Thoracic aorta (tissue), 2 donors: ENCODE measurements at regions not wholly inside any gene's neighbourhood (a gene's known extent, or its start where the extent isn't known, plus 50 kb on each side); places are given as distances from the start of the nearest gene placed in this dataset.

ENCODE experiments used
- ATAC-seq: fragments of 150-250 bp; one replicate; pipeline ENCODE4 v1.8.0; 2017; ENCODE audit warnings: low read depth; ENCODE audit not compliant: insufficient number of reproducible peaks, low FRiP score
- DNase-seq: peaks from one replicate; pipeline ENCODE4 v3.0.0-alpha.2; 2020; ENCODE audit warnings: low spot score
- H3K27ac ChIP-seq, 2 donors: fragments of 200-600 bp; sonication (generic); 1 replicate in 1 of 2; 2 replicates in 1 of 2; pipeline ENCODE4 v1.5.1; 2016; ENCODE audit warnings: mild to moderate bottlenecking in 2 of 2, moderate library complexity in 2 of 2
- H3K27me3 ChIP-seq: fragments of 200-600 bp; sonication (generic); replicated peaks from 2 replicates; pipeline ENCODE4 v1.6.0; 2016; ENCODE audit warnings: mild to moderate bottlenecking; ENCODE audit not compliant: insufficient read depth
- H3K36me3 ChIP-seq: fragments of 200-600 bp; sonication (generic); one replicate; pipeline ENCODE4 v1.5.1; 2016
- H3K4me1 ChIP-seq, 2 donors: fragments of 200-600 bp; sonication (generic); 1 replicate in 1 of 2; 2 replicates in 1 of 2; pipeline versions ENCODE4 v1.5.1 to v1.6.0; 2016; ENCODE audit warnings: low read depth in 2 of 2, mild to moderate bottlenecking in 1 of 2; ENCODE audit not compliant: control insufficient read depth in 1 of 2
- H3K4me3 ChIP-seq: fragments of 200-600 bp; sonication (generic); 2 replicates; pipeline ENCODE4 v1.5.1; 2016; ENCODE audit warnings: mild to moderate bottlenecking
- H3K9me3 ChIP-seq: fragments of 200-600 bp; sonication (generic); 2 replicates; pipeline ENCODE4 v1.5.1; 2016
- TF ChIP-seq, protein P1 (sequence below): fragments of 200-600 bp; sonication (generic); IDR thresholded peaks from one replicate; pipeline ENCODE4 v1.5.1; 2019; ENCODE audit warnings: antibody characterized with exemption

DNA sequence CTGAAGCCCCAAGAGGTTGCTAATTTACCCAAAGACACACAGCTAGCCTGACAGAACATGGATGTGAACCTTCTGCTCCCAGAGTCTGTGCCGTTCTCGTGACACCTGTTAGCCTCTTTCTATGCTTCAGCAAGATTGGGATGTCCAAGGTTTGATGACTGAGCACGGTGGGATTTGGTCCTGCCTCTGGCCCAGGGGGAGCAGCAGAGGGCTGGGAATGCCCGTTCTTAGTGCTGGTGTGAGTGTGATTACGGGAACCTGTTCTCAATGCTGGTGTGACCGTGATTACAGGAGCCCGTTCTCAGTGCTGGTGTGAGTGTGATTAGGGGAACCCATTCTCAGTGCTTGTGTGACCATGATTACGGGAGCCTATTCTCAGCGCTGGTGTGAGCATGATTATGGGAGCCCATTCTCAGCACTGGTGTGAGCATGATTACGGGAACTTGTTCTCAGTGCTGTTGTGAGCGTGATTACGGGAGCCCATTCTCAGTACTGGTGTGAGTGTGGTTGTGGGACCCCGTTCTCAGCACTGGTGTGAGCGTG is 67.3 kb upstream of the SNTG2 start:
- no peak for ATAC-seq
- H3K4me3 ChIP-seq, result no peak overlapping the region

DNA sequence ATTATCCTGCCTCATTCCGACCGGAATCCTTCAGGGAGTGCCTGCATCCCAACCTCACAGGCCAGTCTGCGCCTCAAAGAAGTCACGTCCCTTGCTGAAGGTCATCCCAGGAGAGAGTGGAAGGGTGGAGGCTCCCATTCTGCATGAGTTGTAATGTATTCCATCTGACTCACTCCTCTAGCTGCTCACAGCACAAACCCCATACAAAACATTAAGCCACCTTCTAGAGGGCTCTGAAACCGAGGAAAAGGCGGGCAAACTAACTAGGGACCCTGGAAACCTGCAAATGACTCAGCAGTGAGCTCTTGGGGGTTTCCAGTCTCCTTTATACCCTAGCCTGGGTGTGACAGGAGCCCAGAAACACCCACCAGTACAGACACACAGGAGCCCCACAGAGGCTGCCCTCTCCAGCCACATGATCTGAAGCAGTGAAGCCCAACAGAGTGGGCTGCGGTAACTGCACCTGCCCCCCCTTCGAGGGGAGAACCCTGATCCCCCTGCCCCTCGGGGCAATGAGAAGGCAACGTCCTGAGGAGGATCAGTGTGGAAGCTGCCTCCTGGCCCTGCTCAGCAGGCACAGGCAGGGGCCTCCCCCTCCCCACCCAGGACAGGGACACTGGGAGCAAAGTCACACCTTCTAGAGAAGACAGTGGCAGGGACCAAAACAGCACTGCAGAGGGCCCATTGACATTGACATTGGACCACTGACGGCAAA is 69.3 kb upstream of the SNTG2 start:
- TF ChIP-seq, protein P1, sequence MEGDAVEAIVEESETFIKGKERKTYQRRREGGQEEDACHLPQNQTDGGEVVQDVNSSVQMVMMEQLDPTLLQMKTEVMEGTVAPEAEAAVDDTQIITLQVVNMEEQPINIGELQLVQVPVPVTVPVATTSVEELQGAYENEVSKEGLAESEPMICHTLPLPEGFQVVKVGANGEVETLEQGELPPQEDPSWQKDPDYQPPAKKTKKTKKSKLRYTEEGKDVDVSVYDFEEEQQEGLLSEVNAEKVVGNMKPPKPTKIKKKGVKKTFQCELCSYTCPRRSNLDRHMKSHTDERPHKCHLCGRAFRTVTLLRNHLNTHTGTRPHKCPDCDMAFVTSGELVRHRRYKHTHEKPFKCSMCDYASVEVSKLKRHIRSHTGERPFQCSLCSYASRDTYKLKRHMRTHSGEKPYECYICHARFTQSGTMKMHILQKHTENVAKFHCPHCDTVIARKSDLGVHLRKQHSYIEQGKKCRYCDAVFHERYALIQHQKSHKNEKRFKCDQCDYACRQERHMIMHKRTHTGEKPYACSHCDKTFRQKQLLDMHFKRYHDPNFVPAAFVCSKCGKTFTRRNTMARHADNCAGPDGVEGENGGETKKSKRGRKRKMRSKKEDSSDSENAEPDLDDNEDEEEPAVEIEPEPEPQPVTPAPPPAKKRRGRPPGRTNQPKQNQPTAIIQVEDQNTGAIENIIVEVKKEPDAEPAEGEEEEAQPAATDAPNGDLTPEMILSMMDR, result no peak
- no peak overlapping the region for H3K27ac ChIP-seq
- no peaks in the 10 kb centered on the region for H3K36me3 ChIP-seq
- H3K9me3 ChIP-seq, result no peaks in the 10 kb centered on the region
- H3K4me1 ChIP-seq, result no peaks in the 10 kb centered on the region
- ATAC-seq (no peak), DNase-seq (no peak)
- no peak overlapping the region for H3K4me3 ChIP-seq
- H3K27me3 ChIP-seq, result no peaks in the 10 kb centered on the region

More for the DNA sequence above, 67.3 kb upstream of the SNTG2 start:
- TF ChIP-seq, protein P1, result no peak
- no peaks in the 10 kb centered on the region for H3K9me3 ChIP-seq
- no peaks in the 10 kb centered on the region for H3K36me3 ChIP-seq
- H3K27ac ChIP-seq, result no peak overlapping the region
- DNase-seq, result no peak
- no peaks in the 10 kb centered on the region for H3K27me3 ChIP-seq
- H3K4me1 ChIP-seq, result no peaks in the 10 kb centered on the region

DNA sequence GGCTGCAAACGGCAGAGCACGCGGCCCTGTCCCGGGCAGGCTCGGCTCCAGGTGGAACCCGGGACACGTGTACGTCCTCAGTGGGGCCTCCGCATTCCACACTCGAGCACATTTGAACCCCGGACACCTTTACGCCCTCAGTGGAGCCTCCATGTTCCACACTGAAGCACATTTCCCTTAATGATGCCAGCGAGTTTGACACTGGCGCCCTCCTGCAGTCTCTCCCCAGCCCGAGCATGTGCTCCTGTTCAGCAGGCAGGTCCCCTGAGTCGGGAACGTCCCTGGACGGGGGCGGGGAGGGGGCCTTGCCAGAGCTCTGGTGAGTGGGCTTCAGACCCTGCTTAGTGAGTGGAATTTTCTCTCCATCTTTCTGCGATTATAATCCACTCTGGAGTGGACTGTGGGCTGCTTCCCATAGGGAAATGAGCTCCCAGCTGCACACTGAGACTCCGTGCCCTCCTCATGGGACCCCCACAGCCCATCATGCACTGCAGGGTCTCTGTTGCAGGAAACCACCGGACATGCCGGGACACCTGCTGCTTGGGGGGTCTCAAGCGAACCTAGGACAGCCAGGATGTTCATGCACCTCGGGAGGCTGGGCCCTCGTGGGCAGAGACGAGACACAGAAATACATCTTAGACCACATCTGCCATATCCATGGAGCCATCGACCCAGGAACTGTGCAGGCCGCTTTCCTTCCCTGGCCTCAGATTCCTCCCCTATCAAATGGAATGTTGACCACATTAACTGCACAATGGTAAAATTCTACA is 70.3 kb upstream of the SNTG2 start:
- TF ChIP-seq, protein P1, result no peak
- ATAC-seq (no peak), DNase-seq (no peak)
- Histone ChIP-seq H3K4me1 (no peaks in the 10 kb centered on the region), H3K36me3 (no peaks in the 10 kb centered on the region), H3K27ac (no peak overlapping the region), H3K9me3 (no peaks in the 10 kb centered on the region), H3K27me3 (no peaks in the 10 kb centered on the region), H3K4me3 (no peak overlapping the region)

DNA sequence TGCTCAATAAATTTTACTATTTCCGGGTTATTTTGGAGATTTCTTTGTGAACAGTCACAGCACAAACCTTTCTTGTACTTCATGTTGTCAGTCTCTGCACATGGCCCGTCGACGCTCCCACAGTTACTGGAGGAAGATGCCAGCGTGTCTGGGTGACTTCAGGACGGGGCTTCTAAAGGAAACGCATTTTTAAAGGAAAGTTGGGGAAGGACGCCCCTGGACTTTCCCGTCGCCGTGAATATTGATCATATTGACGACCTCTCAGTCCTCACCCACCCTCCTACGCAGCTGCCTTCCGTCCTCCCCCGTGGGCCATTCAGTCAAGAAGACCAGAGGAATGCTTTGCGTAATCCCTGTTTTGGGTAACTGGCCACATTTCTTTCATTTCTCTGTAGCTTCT is 71.1 kb upstream of the SNTG2 start:
- Histone ChIP-seq H3K27ac (no peak overlapping the region), H3K4me3 (no peak overlapping the region), H3K36me3 (no peaks in the 10 kb centered on the region), H3K9me3 (no peaks in the 10 kb centered on the region), H3K27me3 (no peaks in the 10 kb centered on the region), H3K4me1 (no peaks in the 10 kb centered on the region)
- DNase-seq (no peak), ATAC-seq (no peak)
- TF ChIP-seq, protein P1, result no peak

DNA sequence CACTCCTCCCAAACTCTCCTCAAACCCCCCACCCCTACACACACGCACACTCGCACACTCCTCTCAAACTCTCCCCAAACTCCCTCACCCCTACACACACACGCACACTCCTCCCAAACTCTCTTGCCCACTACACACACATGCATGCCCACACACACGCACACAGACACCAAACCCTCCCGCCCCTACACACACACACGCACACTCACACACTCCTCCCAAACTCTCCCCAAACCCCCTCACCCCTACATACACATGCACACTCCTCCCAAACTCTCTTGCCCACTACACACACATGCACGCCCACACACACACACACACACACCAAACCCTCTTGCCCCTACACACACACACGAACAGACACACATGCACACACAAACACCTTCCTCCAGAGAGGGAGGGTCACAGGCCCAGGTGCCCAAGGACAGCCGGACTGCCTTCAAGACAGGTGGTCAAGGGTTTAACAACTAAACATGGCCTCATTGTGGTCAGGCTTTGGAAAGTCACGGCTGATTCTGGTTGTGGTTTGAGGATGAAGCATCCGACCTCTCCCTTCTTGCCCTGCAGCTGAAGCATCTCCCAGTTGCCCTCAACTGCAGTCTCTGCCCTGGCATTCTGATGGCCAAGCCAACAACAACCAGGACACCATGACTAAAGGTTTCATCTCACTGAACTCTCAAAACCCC is 72.3 kb upstream of the SNTG2 start:
- DNase-seq (no peak), ATAC-seq (no peak)
- Histone ChIP-seq H3K36me3 (no peaks in the 10 kb centered on the region), H3K4me3 (no peak overlapping the region), H3K4me1 (no peaks in the 10 kb centered on the region), H3K27me3 (no peaks in the 10 kb centered on the region), H3K27ac (no peak overlapping the region), H3K9me3 (no peaks in the 10 kb centered on the region)
- TF ChIP-seq, protein P1, result no peak
